ENCODE measurements at regions not wholly inside any gene's neighbourhood (a gene's known extent, or its start where the extent isn't known, plus 50 kb on each side); places are given as distances from the start of the nearest gene placed in this dataset.

- no peaks in the 10 kb centered on the region for H3K4me1 ChIP-seq (ENCODE audit: control insufficient read depth in 1 of 2, low read depth in 2 of 2)
- DNase-seq (ENCODE audit: low spot score) (no peak), ATAC-seq (ENCODE audit: insufficient number of reproducible peaks, low FRiP score, low read depth) (no peak)
- H3K36me3 ChIP-seq: no peaks in the 10 kb centered on the region
- H3K9me3 ChIP-seq: peaks cover 10% of the 10 kb centered on the region
- H3K4me3 ChIP-seq: no peak overlapping the region
- no peak overlapping the region for H3K27ac ChIP-seq
- TF ChIP-seq CTCF (IDR thresholded peaks at IDR 0.05): no peak
- no peaks in the 10 kb centered on the region for H3K27me3 ChIP-seq (replicated peaks; ENCODE audit: insufficient read depth)
These were observed 149.5 kb upstream of the B3GALT2 start for GRCh38 chr1:193335806-193336428.

- DNase-seq (ENCODE audit: low spot score) (no peak), ATAC-seq (ENCODE audit: insufficient number of reproducible peaks, low FRiP score, low read depth) (no peak)
- H3K27me3 ChIP-seq (replicated peaks; ENCODE audit: insufficient read depth): no peaks in the 10 kb centered on the region
- peaks cover 10% of the 10 kb centered on the region for H3K9me3 ChIP-seq
- TF ChIP-seq CTCF (IDR thresholded peaks at IDR 0.05): no peak
- H3K36me3 ChIP-seq: no peaks in the 10 kb centered on the region
- no peak overlapping the region for H3K27ac ChIP-seq
- H3K4me3 ChIP-seq: no peak overlapping the region
- no peaks in the 10 kb centered on the region for H3K4me1 ChIP-seq (ENCODE audit: control insufficient read depth in 1 of 2, low read depth in 2 of 2)
These were observed 146.8 kb upstream of the B3GALT2 start for GRCh38 chr1:193333166-193333565.

GRCh38 chr1:193326296-193326695, 139.9 kb upstream of the B3GALT2 start:
- H3K36me3 ChIP-seq: no peaks in the 10 kb centered on the region
- TF ChIP-seq CTCF (IDR thresholded peaks at IDR 0.05): no peak
- no peaks in the 10 kb centered on the region for H3K9me3 ChIP-seq
- no peak overlapping the region for H3K4me3 ChIP-seq
- ATAC-seq (ENCODE audit: insufficient number of reproducible peaks, low FRiP score, low read depth) (no peak), DNase-seq (ENCODE audit: low spot score) (no peak)
- H3K27ac ChIP-seq: no peak overlapping the region
- no peaks in the 10 kb centered on the region for H3K27me3 ChIP-seq (replicated peaks; ENCODE audit: insufficient read depth)
- H3K4me1 ChIP-seq (ENCODE audit: control insufficient read depth in 1 of 2, low read depth in 2 of 2): no peaks in the 10 kb centered on the region

GRCh38 chr1:193325771-193326170, 139.4 kb upstream of the B3GALT2 start:
- Histone ChIP-seq H3K9me3 (no peaks in the 10 kb centered on the region), H3K36me3 (no peaks in the 10 kb centered on the region), H3K4me1 (ENCODE audit: control insufficient read depth in 1 of 2, low read depth in 2 of 2) (no peaks in the 10 kb centered on the region), H3K27ac (no peak overlapping the region), H3K4me3 (no peak overlapping the region), H3K27me3 (replicated peaks; ENCODE audit: insufficient read depth) (no peaks in the 10 kb centered on the region)
- DNase-seq (ENCODE audit: low spot score) (no peak), ATAC-seq (ENCODE audit: insufficient number of reproducible peaks, low FRiP score, low read depth) (no peak)
- no peak for TF ChIP-seq CTCF (IDR thresholded peaks at IDR 0.05)

GRCh38 chr1:193325042-193325441, 138.6 kb upstream of the B3GALT2 start:
- H3K27me3 ChIP-seq (replicated peaks; ENCODE audit: insufficient read depth): no peaks in the 10 kb centered on the region
- H3K9me3 ChIP-seq: no peaks in the 10 kb centered on the region
- H3K4me1 ChIP-seq (ENCODE audit: control insufficient read depth in 1 of 2, low read depth in 2 of 2): no peaks in the 10 kb centered on the region
- no peak overlapping the region for H3K27ac ChIP-seq
- no peaks in the 10 kb centered on the region for H3K36me3 ChIP-seq
- DNase-seq (ENCODE audit: low spot score) (no peak), ATAC-seq (ENCODE audit: insufficient number of reproducible peaks, low FRiP score, low read depth) (no peak)
- TF ChIP-seq CTCF (IDR thresholded peaks at IDR 0.05): no peak
- no peak overlapping the region for H3K4me3 ChIP-seq
